Activated CD4-positive, alpha-beta T cell treated with anti-CD3 and anti-CD28 coated beads, Interleukin-2, amount 50 U/mL, for 48 hours (primary cell): ENCODE measurements at regions not wholly inside any gene's neighbourhood (a gene's known extent, or its start where the extent isn't known, plus 50 kb on each side); places are given as distances from the start of the nearest gene placed in this dataset.
"Not testable (repeated sequence)": the region's sequence is repeated elsewhere in the genome, so short reads cannot be mapped to it uniquely, and the experiment has no call there.

Source experiments
- DNase-seq, 2 experiments: peaks; one replicate each; pipeline ENCODE4 v3.0.0-alpha.2; 2020

GRCh38 chr6:85071845-85072244 is 307.4 kb upstream of the TBX18 start:
- DNase-seq = not testable (repeated sequence)

DNA sequence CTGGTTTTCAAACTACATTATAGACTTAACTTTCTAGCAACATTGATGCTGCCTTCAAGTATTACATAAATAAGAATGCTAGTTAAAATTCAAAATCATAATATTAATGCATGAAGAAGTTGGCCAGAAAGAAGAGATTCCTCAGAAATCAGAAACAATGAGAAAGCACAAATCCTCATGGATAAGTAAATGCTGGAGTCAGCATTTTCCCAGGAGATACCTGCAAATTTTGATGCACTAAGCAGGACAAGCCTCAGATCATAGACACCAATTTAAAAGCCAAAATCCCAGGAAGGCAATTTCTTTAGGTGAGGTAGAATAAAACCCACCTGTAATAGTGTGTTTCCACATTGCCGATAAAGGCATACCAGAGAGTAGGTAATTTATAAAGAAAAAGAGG is 305.2 kb upstream of the TBX18 start:
- DNase-seq = no peak

DNA sequence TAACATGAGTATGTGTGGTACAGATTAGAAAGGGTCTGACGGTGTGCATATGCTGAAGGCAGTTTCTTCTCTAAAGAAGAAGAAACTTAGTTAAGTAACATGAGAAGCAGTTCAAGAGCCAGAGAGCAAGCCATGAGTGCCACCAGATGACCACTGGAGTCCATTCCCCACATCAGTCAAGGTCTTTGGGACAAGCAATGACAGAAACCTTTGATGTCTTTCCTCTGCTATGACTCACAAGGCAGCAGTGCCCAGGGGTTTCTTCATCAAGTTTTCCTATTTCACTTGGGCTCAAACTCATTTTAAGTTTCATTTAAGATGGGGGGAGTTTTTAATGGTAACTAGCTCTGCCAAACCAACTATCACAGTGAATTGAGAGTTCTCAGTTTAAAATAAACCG is 303.8 kb upstream of the TBX18 start:
- DNase-seq = no peak

GRCh38 chr6:85066266-85066665 is 301.9 kb upstream of the TBX18 start:
- DNase-seq = no peak

GRCh38 chr6:85065831-85066230 is 301.4 kb upstream of the TBX18 start:
- DNase-seq = no peak

DNA sequence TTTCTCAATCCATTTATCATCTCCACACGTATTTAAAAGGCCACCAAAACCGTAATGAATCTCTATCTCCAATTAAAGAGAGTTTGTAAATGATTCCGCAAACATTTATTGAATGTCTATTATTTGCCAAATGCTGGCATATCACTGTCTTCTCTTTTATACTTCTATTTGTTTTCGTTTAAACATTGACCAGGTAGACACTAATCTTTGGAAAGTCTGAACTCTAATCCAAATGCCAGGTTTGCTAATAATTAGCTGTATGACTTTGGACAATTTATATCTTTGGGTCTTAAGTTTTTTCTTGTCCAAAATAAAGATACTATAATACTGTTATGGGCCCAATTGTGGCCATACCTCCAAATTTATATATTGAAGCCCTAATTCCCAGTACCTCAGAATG is 299.2 kb upstream of the TBX18 start:
- DNase-seq = no peak

- no peak for DNase-seq
Observed at GRCh38 chr6:85062884-85063283, 298.5 kb upstream of the TBX18 start.

DNA sequence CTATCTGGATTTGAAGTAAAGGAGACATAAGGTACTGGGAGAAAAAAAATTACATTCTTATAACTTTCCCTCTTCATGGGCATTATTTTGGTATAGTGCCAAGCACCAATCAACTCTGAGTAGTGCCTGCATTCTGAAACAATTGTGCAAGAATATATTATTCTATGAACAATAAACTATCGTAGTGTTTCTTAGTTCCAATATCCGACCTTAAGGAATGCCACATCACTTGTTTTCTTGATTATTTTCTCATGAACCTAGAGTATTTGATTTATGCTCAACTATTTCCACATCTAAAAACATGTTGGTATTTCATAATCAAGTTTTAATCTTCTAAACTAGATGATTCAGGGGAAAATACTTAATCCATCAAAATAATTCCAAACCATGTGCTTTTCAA is 294.4 kb upstream of the TBX18 start:
- no peak for DNase-seq

GRCh38 chr6:85050149-85050548 is 285.8 kb upstream of the TBX18 start:
- DNase-seq = no peak

- DNase-seq = no peak
Observed at GRCh38 chr6:85049282-85049681, 284.9 kb upstream of the TBX18 start.

- DNase-seq = no peak
Observed at GRCh38 chr6:85047818-85048217, 283.4 kb upstream of the TBX18 start.

- DNase-seq = not testable (repeated sequence)
Observed at GRCh38 chr6:85045767-85046166, 281.4 kb upstream of the TBX18 start.

DNA sequence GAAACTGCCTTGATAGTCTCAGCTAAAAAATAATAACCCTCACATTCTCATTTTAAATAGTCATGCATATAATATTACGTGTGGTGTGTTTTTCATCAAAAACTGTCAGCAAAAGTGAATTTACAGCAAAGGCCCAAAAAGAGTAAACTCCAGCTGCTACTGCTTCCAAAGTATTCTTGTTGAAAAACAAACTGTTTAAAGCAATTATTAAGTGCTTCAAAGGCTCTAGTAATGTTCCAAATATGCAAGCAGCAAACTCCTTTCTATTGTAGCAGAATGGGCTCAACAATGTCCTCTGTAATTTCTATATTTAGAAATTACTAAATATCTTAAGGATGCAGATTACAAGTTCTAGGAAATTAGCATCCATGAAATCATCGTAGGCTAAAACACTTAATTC is 280.0 kb upstream of the TBX18 start:
- DNase-seq = no peak

DNA sequence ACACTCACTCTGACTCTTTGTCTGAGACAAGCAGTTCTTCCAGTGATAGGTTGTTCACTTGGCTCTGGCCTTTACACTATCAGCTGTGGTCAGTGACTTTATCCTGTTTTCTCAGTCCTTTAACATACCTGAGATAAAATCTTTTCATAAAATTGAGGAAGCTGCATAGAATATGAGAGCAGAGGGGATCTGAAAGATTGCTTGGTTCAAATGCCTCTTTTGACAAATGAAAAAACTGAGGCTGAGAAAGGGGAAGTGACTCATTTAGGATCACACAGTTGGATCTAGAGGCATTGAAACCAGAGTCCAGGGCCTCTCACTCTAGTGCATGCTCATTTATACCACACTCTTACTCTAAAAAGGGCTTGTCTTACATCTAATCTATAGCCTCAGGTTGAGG is 277.0 kb upstream of the TBX18 start:
- no peak for DNase-seq

DNA sequence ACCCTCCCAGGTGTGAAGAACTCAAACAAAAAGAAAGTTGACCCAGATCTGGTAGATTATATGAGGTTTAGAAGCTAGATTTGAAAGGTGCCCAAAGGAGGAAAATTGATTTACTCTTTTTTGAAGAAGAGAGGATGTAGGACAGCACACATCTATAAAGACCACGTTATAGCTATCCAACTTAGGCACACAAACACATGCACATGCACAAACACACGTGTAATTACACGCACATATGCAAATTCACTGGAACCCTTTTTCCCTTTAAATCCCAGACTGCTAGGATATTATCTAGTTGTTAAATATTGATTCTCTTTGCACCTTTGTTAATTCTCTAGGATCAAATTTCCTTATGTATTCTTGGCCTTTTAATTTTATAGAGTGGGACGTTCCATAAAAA is 272.8 kb upstream of the TBX18 start:
- no peak for DNase-seq

- DNase-seq = no peak
Observed at GRCh38 chr6:85035766-85036165, 271.4 kb upstream of the TBX18 start.

DNA sequence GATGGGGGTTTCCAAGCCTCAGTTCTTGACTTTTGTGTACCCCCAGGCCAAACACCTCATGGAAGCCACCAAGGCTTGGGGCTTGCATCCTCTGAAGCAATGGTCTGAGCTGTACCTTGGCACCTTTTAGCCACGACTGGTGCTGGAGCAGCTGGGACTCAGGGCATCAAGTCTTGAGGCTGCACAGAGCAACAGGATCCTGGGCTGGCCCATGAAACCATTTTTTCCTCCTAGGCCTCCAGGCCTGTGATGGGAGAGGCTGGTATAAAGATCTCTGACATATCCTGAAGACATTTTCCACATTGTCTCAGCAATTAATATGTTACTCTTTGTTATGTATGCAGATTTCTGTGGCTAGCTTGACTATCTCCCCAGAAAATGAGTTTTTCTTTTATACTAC is 269.1 kb upstream of the TBX18 start:
- no peak for DNase-seq

- no peak for DNase-seq
Observed at GRCh38 chr6:85026021-85026420, 261.6 kb upstream of the TBX18 start.

GRCh38 chr6:85023721-85024120 is 259.3 kb upstream of the TBX18 start:
- DNase-seq = no peak

- DNase-seq = no peak
Observed at GRCh38 chr6:85017352-85017751, 253.0 kb upstream of the TBX18 start.

DNA sequence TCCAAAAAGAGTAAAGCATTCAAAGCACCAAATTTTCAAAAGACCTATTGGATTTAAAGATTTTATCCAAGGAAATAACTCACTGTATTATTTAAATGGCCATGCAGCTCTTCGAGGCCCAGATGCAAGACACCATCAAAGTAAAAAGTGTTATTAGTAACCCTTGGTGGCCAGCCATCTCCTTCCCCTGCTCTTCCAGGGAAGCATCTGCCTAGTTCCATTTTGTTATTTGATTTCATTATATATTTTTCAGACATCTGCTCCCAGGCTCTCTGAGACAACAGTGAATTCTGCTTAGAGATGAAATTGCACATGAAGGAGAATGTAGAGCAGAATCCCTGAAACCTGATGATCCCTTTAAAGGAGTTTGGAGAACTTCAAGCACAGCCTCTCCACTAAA is 252.3 kb upstream of the TBX18 start:
- DNase-seq = no peak

GRCh38 chr6:85015396-85015990 is 251.1 kb upstream of the TBX18 start:
- DNase-seq = peak in 1 of 2 experiments; percentile 6

DNA sequence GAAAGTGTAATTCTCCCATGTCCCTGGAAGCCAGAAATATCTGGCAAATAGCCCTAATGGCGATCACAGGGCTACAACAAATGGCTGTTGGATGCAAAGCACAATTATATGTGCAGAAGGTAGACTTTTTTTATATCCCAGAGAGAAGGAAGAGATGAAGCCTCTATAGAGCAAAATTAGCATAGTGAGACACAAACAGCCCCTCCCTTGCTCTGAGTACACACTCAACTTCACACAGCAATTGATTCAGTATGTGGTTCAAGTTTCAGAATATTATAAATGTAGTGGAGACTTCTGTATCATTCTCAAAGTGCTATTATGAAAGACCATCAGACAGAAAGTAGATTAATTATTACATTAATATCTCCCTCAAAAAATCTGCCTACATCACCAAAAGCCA is 246.5 kb upstream of the TBX18 start:
- no peak for DNase-seq

DNA sequence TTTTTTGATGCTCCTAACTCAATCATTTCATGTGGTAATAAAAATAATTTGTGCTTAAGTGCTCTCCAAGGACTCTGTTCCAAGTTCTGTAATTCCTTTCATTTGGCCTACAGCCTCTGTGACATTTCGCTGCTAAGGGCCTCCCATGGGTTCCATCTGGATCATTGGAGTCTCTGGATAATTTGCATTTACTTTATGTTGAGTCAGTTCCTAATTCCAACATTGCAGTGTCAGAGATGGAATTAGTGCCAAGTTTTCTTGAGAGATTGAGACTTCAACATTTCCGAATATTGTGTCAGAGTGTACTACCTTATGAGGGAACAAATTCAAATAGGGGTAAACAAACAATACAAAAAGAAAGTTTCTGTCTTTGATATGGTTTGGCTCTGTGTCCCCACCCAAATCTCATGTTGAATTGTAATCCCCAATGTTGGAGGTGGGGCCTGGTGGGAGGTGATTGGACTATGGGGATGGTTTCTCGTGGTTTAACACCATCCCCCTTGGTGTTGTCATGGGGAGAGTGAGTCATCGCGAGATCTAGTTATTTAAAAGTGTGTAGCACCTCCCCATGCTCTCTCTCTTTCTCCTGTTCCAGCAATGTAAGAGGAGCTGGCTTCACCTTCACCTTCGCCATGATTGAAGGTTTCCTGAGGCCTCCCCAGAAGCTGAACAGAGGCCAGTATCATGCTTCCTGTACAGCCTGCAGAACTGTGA is 244.1 kb upstream of the TBX18 start:
- DNase-seq = no peak

GRCh38 chr6:85006362-85006761 is 242.0 kb upstream of the TBX18 start:
- DNase-seq = no peak
